NCI-H1417 treated with DMSO at 0.1 percent for 48 hours (cell line): ENCODE measurements at regions not wholly inside any gene's neighbourhood (a gene's known extent, or its start where the extent isn't known, plus 50 kb on each side); places are given as distances from the start of the nearest gene placed in this dataset.
"Not testable (repeated sequence)": the region's sequence is repeated elsewhere in the genome, so short reads cannot be mapped to it uniquely, and the experiment has no call there.

Experiments
- DNase-seq: peaks from one replicate; lab custom pipeline; 2025; lab: John Stamatoyannopoulos, UW

- no peak for DNase-seq
These were observed 161.7 kb downstream of the SMARCA1 start for GRCh38 chrX:129361576-129361975.

GRCh38 chrX:129360175-129360574, 163.1 kb downstream of the SMARCA1 start:
- no peak for DNase-seq

- DNase-seq, result no peak
These were observed 164.0 kb downstream of the SMARCA1 start for GRCh38 chrX:129359269-129359668.

- not testable (repeated sequence) for DNase-seq
These were observed 165.9 kb downstream of the SMARCA1 start for GRCh38 chrX:129357428-129357827.

GRCh38 chrX:129347291-129347690, 176.0 kb downstream of the SMARCA1 start:
- no peak for DNase-seq

- no peak for DNase-seq
These were observed 176.7 kb downstream of the SMARCA1 start for GRCh38 chrX:129346574-129346973.

- DNase-seq, result not testable (repeated sequence)
These were observed 186.0 kb downstream of the SMARCA1 start for GRCh38 chrX:129337264-129337663.

- DNase-seq, result no peak
These were observed 200.2 kb downstream of the SMARCA1 start for GRCh38 chrX:129323115-129323514.

GRCh38 chrX:129318375-129318774, 204.9 kb downstream of the SMARCA1 start:
- no peak for DNase-seq

- DNase-seq, result no peak
These were observed 206.8 kb downstream of the SMARCA1 start for GRCh38 chrX:129316461-129316860.

GRCh38 chrX:129310000-129310399, 213.3 kb downstream of the SMARCA1 start:
- no peak for DNase-seq

- no peak for DNase-seq
These were observed 260.4 kb downstream of the SMARCA1 start for GRCh38 chrX:129262912-129263311.

- DNase-seq, result not testable (repeated sequence)
These were observed 267.8 kb downstream of the SMARCA1 start for GRCh38 chrX:129255516-129255915.

- no peak for DNase-seq
These were observed 273.7 kb downstream of the SMARCA1 start for GRCh38 chrX:129249563-129249962.

GRCh38 chrX:129247642-129248041, 275.6 kb downstream of the SMARCA1 start:
- DNase-seq, result no peak

- no peak for DNase-seq
These were observed 283.9 kb downstream of the SMARCA1 start for GRCh38 chrX:129239371-129239770.

GRCh38 chrX:129238011-129238410, 285.3 kb downstream of the SMARCA1 start:
- DNase-seq, result no peak

GRCh38 chrX:129235903-129236302, 287.4 kb downstream of the SMARCA1 start:
- no peak for DNase-seq

GRCh38 chrX:129233786-129234185, 289.5 kb downstream of the SMARCA1 start:
- no peak for DNase-seq

GRCh38 chrX:129230850-129231512, 292.3 kb downstream of the SMARCA1 start:
- DNase-seq, result no peak

GRCh38 chrX:129230168-129230567, 293.1 kb downstream of the SMARCA1 start:
- no peak for DNase-seq

GRCh38 chrX:129227366-129227765, 295.9 kb downstream of the SMARCA1 start:
- peak; percentile 58 for DNase-seq

GRCh38 chrX:129193357-129193756, 329.9 kb downstream of the SMARCA1 start:
- no peak for DNase-seq

- no peak for DNase-seq
These were observed 335.1 kb downstream of the SMARCA1 start for GRCh38 chrX:129188231-129188630.
